HepG2 (cell line): ENCODE measurements at regions not wholly inside any gene's neighbourhood (a gene's known extent, or its start where the extent isn't known, plus 50 kb on each side); places are given as distances from the start of the nearest gene placed in this dataset.

Experiments
- ATAC-seq: fragments of 200-7000 bp; cut with Tn5 transposase; 3 replicates; pipeline ENCODE4 v1.9.1; 2020; ENCODE audit warnings: mild to moderate bottlenecking, moderate library complexity
- BruUV-seq: library from RNA; stranded (reverse); fragments of 400-500 nt; replicated peaks from 2 replicates; lab custom pipeline; 2021; lab: Mats Ljungman, UMichigan
- CTCF ChIA-PET: fragments of 300-600 bp; formaldehyde crosslinking; extraction: SDS; loops from one replicate; lab custom pipeline; 2021; ENCODE audit warnings: low total read pairs, inconsistent platforms, low intra/inter-chr PET ratio; lab: Yijun Ruan, JAX
- POLR2A ChIA-PET: fragments of 350-600 bp; sonication (Branson Sonifier 250); formaldehyde crosslinking; loops from one replicate; lab custom pipeline; 2020; ENCODE audit warnings: antibody characterized with exemption, inconsistent platforms; lab: Yijun Ruan, JAX
- DNase-seq: peaks from one replicate; pipeline ENCODE4 v3.0.0-alpha.2; 2015; ENCODE audit warnings: low spot score
- FAIRE-seq: peaks from 3 replicates; lab custom pipeline; 2011; peaks lifted over from hg19 to GRCh38; lab: Jason Lieb, UNC
- H2AFZ ChIP-seq: one replicate; pipeline ENCODE4 v1.6.1; 2011; ENCODE audit warnings: low read length, inconsistent platforms
- H3K27ac ChIP-seq: fragments of 300-600 bp; 3 replicates; pipeline ENCODE4 v1.8.0; 2011; ENCODE audit warnings: mixed run types, mild to moderate bottlenecking, mixed read lengths, low read length, inconsistent platforms; ENCODE audit not compliant: insufficient read depth; ENCODE audit errors: extremely low read length
- H3K27me3 ChIP-seq, 2 experiments: fragments of 200-600 bp in 1 of 2; 2 replicates in 1 of 2; 3 replicates in 1 of 2; pipeline versions ENCODE4 v1.6.0 to v1.8.0; 2011; ENCODE audit warnings: low read length in 2 of 2, mild to moderate bottlenecking in 2 of 2, moderate library complexity in 2 of 2, inconsistent platforms in 1 of 2; ENCODE audit not compliant: insufficient read depth in 2 of 2, control insufficient read depth in 1 of 2
- H3K36me3 ChIP-seq, 2 experiments: fragments of 200-600 bp in 1 of 2; replicated peaks in 1 of 2; 2 replicates in 1 of 2; 3 replicates in 1 of 2; pipeline versions ENCODE4 v1.5.1 to v1.8.0; 2011; ENCODE audit warnings: low read length in 2 of 2, inconsistent platforms in 1 of 2; ENCODE audit not compliant: insufficient read depth in 2 of 2, control insufficient read depth in 1 of 2
- H3K4me1 ChIP-seq: 2 replicates; pipeline ENCODE4 v1.5.1; 2012; ENCODE audit warnings: low read length, inconsistent platforms; ENCODE audit not compliant: insufficient read depth
- H3K4me2 ChIP-seq: 2 replicates; pipeline ENCODE4 v1.6.0; 2011; ENCODE audit warnings: low read depth, low read length, inconsistent platforms
- H3K4me3 ChIP-seq, 3 experiments: fragments of 200-600 bp in 1 of 3; sonication (generic), shearing (Covaris generic) in 1 of 3; replicated peaks in 1 of 3; 2 replicates each; pipeline ENCODE4 v1.5.1; 2011 to 2016; ENCODE audit warnings: low read length in 3 of 3, inconsistent platforms in 2 of 3, low read depth in 2 of 3, mild to moderate bottlenecking in 2 of 3, control low read depth in 1 of 3, mixed read lengths in 1 of 3; ENCODE audit not compliant: insufficient read depth in 1 of 3
- H3K79me2 ChIP-seq: one replicate; pipeline ENCODE4 v1.6.1; 2011; ENCODE audit warnings: low read length, inconsistent platforms; ENCODE audit not compliant: insufficient read depth
- H3K9ac ChIP-seq: 2 replicates; pipeline ENCODE4 v1.6.0; 2011; ENCODE audit warnings: mild to moderate bottlenecking, low read depth, low read length, inconsistent platforms; ENCODE audit not compliant: insufficient read depth
- H3K9me3 ChIP-seq: 2 replicates; pipeline ENCODE4 v1.5.1; 2012; ENCODE audit warnings: mild to moderate bottlenecking, low read length
- H4K20me1 ChIP-seq: 2 replicates; pipeline ENCODE4 v1.6.0; 2011; ENCODE audit warnings: inconsistent platforms, mild to moderate bottlenecking, low read length, moderate library complexity; ENCODE audit not compliant: insufficient read depth
- BCL6 ChIP-seq: IDR thresholded peaks from 2 replicates; pipeline ENCODE4 v1.6.1; 2016; ENCODE audit warnings: missing genetic modification reagents, missing compliant biosample characterization
- FOXO1 ChIP-seq: sonication (generic); formaldehyde crosslinking; IDR thresholded peaks from 2 replicates; pipeline ENCODE4 v1.4.0; 2020; ENCODE audit warnings: missing genetic modification reagents
- KLF15 ChIP-seq: sonication (generic); formaldehyde crosslinking; IDR thresholded peaks from 2 replicates; pipeline ENCODE4 v1.8.1; 2023; ENCODE audit warnings: borderline replicate concordance, mild to moderate bottlenecking, inconsistent platforms, missing genetic modification reagents, mixed read lengths
- PCBP2 ChIP-seq: fragments of 200-400 bp; formaldehyde crosslinking; optimal IDR thresholded peaks from 2 replicates; pipeline ENCODE3; 2018; ENCODE audit warnings: low read length, low read depth; ENCODE audit not compliant: poor library complexity, severe bottlenecking
- SIN3A ChIP-seq: IDR thresholded peaks from 2 replicates; pipeline ENCODE4 v1.6.1; 2011; ENCODE audit warnings: low read depth, mild to moderate bottlenecking, control low read depth, low read length, borderline replicate concordance
- SIN3B ChIP-seq: fragments of 150-350 bp; IDR thresholded peaks from 2 replicates; pipeline ENCODE4 v1.6.1; 2014; ENCODE audit warnings: low read length
- SKI ChIP-seq: fragments of 450-650 bp; IDR thresholded peaks from one replicate; pipeline ENCODE4 v1.6.1; 2018; ENCODE audit warnings: mild to moderate bottlenecking; ENCODE audit not compliant: partially characterized antibody
- SMAD1 ChIP-seq: sonication (generic); formaldehyde crosslinking; IDR thresholded peaks from 2 replicates; pipeline ENCODE4 v1.4.0; 2020; ENCODE audit warnings: missing genetic modification reagents, low read depth, mild to moderate bottlenecking, borderline replicate concordance
- ZFP82 ChIP-seq: sonication (generic); formaldehyde crosslinking; IDR thresholded peaks from 2 replicates; pipeline ENCODE4 v1.5.1; 2020; ENCODE audit warnings: mild to moderate bottlenecking, missing genetic modification reagents, borderline replicate concordance
- ZFYVE20 ChIP-seq: sonication (generic); formaldehyde crosslinking; IDR thresholded peaks from 2 replicates; pipeline ENCODE4 v1.8.0; 2023; ENCODE audit warnings: low read depth, mild to moderate bottlenecking, moderate library complexity, missing genetic modification reagents, borderline replicate concordance
- ZMYM2 ChIP-seq: sonication (generic); formaldehyde crosslinking; IDR thresholded peaks from 2 replicates; pipeline ENCODE4 v1.8.0; 2022; ENCODE audit warnings: mild to moderate bottlenecking, missing genetic modification reagents
- ZNF124 ChIP-seq: sonication (generic); formaldehyde crosslinking; IDR thresholded peaks from 2 replicates; pipeline ENCODE4 v1.4.0; 2020; ENCODE audit warnings: missing genetic modification reagents
- ZNF446 ChIP-seq: sonication (generic); formaldehyde crosslinking; IDR thresholded peaks from 2 replicates; pipeline ENCODE4 v1.5.0; 2020; ENCODE audit warnings: mild to moderate bottlenecking, missing genetic modification reagents
- WGBS: methylation state at CpG from one replicate; pipeline ENCODE4 v1.1.6; 2017; ENCODE audit warnings: low lambda C conversion rate; 5-methylcytosine and 5-hydroxymethylcytosine counted together
- in situ Hi-C: cut with HindIII; loops from 2 replicates; pipeline ENCODE4 v1.10.0; 2017; ENCODE audit warnings: low pct_unique_long_range_greater_than_20kb; ENCODE audit not compliant: extremely low pct_ligation_motif_present
- intact Hi-C: fragments of 100-400 bp; cut with micrococcal nuclease; formaldehyde crosslinking; loops from one replicate; pipeline ENCODE4 v1.10.0; 2022; ENCODE audit not compliant: unreplicated experiment

- Histone ChIP-seq H3K27me3 (peaks cover 1 to 14% of the 10 kb centered on the region in 2 experiments; a peak in 4 of 5 replicates), H3K79me2 (no peaks in the 10 kb centered on the region), H2AFZ (no peak overlapping the region), H3K4me2 (no peak overlapping the region), H3K9ac (no peak overlapping the region), H3K4me1 (no peaks in the 10 kb centered on the region), H3K9me3 (no peaks in the 10 kb centered on the region), H4K20me1 (no peaks in the 10 kb centered on the region), H3K27ac (no peak overlapping the region), H3K36me3 (no peaks in the 10 kb centered on the region), H3K4me3 (no peak overlapping the region)
- in situ Hi-C loops, result no loop called here
- DNase-seq (no peak), ATAC-seq (no peak), FAIRE-seq (no peak)
- POLR2A ChIA-PET, result no interaction called here
- no TSS peak for BruUV-seq
- TF ChIP-seq KLF15 (CRISPR knock-in tag) (no peak), ZMYM2 (CRISPR knock-in tag) (no peak), ZNF446 (no peak), ZFP82 (CRISPR knock-in tag) (no peak), SIN3A (no peak), FOXO1 (no peak), SKI (no peak), ZFYVE20 (no peak), ZNF124 (CRISPR knock-in tag) (no peak)
- intact Hi-C loops, result no loop called here
- CTCF ChIA-PET, result no interaction called here
- WGBS, result 46% methylated on average over 9 of the region's 9 CpGs
Observed at GRCh38 chr22:17314487-17314886, 54.8 kb upstream of the CECR2 start.

GRCh38 chr22:17313626-17314025, 55.6 kb upstream of the CECR2 start:
- CTCF ChIA-PET, result no interaction called here

More at GRCh38 chr22:17313626-17314025, 55.6 kb upstream of the CECR2 start:
- no peaks in the 10 kb centered on the region for H3K36me3 ChIP-seq
- no peaks in the 10 kb centered on the region for H3K9me3 ChIP-seq
- peaks cover 1 to 8% of the 10 kb centered on the region in 2 experiments; a peak in 4 of 5 replicates for H3K27me3 ChIP-seq
- H3K79me2 ChIP-seq, result no peaks in the 10 kb centered on the region
- no peak for DNase-seq
- no peak overlapping the region for H3K9ac ChIP-seq
- no peak overlapping the region for H3K27ac ChIP-seq
- intact Hi-C loops, result no loop called here
- no peak overlapping the region for H3K4me2 ChIP-seq
- no peak for ATAC-seq
- BruUV-seq, result no TSS peak
- in situ Hi-C loops, result no loop called here
- H3K4me3 ChIP-seq, result no peak overlapping the region
- no peaks in the 10 kb centered on the region for H4K20me1 ChIP-seq
- no peak for FAIRE-seq
- no peak overlapping the region for H2AFZ ChIP-seq
- POLR2A ChIA-PET, result no interaction called here
- no peak for TF ChIP-seq SMAD1 (CRISPR knock-in tag)
- no peak for TF ChIP-seq BCL6 (CRISPR knock-in tag)
- no peak for TF ChIP-seq SIN3B
- TF ChIP-seq PCBP2, result no peak
- no peaks in the 10 kb centered on the region for H3K4me1 ChIP-seq
- 44% methylated on average over 14 of the region's 14 CpGs for WGBS
